NOMO-1 treated with dmso at 0.1 percent for 144 hours (cell line): ENCODE measurements at regions not wholly inside any gene's neighbourhood (a gene's known extent, or its start where the extent isn't known, plus 50 kb on each side); places are given as distances from the start of the nearest gene placed in this dataset.
"Not testable (repeated sequence)": the region's sequence is repeated elsewhere in the genome, so short reads cannot be mapped to it uniquely, and the experiment has no call there.

Source experiments
- DNase-seq: peaks from one replicate; lab custom pipeline; 2025; ENCODE audit not compliant: unreplicated experiment; lab: John Stamatoyannopoulos, UW

DNA sequence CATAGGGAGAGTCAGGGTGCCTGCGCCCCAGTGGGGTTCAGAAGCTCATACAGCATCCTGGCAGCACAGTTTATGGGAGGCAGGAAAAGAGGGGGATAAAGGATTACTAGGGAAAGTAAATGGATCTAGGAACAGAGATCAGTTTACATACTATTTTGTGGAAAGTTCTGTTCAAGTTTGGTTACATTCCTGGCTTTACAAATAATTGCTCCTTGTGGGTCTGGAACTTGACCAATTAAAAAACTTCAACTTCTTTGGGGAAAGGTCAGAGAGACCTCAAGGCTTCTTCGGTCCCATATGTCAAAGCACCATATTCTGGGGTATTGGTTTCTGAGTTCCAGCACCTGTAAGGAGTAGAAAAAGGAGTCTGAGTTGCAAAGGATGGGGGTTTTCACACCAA lies 64.1 kb downstream of the ZDHHC19 start:
- DNase-seq, result no peak

DNA sequence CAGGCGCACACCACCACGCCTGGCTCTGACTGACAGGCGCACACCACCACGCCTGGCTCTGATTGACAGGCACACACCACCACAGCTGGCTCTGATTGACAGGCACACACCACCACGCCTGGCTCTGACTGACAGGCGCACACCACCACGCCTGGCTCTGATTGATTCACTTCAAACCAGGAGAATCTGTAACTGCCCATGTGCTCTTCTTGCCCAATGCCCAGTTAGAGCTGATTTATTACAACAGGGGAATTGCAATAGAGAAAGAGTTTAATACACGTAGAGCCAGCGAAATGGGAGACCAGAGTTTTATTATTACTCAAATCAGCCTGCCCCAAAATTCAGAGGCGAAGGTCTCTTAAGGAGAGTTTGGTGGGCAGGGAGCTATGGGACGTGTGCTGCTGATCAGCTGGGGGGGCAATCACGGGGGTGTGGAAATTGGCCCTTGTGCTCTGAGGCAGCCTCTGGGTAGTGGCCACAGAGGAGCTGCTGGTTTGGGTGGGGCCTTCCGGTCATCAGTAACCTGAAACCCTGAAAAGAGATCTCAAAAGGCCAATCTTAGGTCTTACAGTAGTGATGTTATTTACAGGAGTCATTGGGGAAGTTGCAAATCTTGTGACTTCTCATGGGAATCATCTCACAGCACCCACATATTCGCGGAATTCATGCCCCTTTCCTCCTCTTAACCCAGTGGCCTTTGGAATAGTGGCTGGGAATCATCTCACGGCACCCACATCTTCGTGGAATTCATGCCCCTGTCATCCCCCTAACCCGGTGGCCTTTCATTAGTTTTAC lies 63.8 kb upstream of the TFRC start:
- no peak for DNase-seq

DNA sequence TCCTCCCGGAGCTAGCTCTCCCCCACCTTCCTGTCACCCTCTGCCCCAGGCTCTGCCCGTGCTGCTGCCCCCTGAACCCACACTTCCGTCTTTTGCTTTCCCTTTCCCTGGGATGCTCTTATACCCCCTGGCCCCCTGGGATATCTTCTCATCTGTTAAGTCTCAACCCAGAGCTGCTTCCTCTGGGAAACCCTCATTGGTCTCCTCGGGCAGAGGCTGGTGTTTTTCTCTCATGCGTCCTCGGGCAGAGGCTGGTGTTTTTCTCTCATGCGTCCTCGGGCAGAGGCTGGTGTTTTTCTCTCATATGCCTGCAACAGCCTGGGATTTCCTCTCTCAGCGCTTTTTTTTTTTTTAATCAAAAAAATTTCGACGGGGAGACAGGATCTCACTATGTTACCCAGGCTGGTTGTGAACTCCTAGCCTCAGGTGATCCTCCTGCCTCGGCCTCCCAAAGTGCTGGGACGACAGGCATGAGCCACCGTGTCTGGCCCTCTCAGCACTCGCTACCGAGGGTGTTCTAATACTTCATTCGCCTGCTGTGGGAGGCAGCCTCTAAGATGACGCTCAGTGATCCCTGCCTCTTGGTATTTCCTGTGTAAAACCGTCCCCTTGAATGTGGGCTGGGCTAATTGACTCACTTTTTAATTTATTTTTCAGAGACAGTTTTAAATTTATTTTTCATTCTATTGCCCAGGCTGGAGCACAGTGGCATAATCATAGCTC lies 62.7 kb upstream of the TFRC start:
- no peak for DNase-seq

DNA sequence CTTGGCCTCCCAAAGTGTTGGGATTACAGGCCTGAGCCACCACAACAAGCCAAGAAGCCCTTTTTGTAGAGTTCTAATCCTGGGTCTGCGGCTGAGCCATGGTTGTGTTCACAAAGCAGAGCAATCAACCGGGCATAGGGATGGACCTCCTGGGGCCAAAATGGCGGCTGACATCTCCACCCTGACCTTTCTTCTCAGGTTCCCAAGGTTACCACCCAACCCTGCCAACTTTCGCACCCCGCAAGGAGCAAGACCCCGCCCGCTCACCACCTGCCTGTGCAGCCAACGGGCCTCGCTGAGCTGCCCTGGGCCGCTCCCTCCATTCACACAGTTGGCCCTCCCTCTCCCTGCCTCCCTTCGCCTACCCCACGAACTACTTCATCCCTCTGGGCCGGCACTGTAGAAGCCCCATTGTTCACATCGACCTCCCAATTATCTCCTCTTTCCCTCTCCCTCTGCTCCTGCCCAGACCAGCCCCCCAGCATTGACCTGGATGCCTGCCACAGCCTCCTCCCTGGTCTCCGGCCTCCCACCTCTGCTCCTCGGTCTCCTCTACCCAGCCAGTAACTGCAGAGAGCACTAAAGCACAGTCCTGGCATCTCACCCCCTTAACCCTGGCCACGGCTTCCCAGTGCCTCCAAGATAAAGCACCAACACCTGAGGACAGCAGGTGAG lies 62.0 kb upstream of the TFRC start:
- DNase-seq, result no peak

DNA sequence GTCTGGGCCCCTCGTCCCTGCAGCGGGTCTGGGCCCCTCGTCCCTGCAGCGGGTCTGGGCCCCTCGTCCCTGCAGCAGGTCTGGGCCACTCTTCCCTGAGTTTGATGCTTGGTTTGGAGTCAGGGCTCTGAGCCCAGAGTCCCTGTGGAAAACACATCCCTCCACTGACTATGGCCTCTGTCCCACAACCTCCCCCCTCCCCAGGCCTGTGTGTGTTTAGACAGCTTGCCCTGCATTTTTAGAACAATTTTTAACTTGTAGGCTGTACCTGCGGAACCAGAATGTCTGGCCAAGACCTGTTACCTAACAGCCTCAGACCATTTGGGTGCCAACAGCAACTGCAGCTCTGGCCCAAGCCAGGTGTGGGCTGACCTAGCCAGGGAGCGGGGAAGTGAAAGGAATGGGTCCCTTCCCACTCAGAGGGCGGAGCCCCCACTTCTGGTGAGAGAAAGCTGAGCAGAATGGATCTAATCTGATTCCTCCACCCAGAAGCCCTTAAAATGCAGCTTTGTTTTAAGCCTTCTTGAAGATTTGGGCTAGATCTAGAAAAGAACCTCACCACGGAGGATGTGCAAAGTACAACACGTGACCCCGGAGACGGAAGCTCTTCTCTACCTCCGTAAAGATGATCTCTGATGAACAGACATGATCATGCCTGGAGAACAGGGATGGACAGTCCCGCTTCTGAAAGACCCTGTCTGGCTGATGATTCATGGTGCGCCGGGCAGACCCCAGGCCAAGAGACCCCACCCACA lies 60.5 kb upstream of the TFRC start:
- no peak for DNase-seq

DNA sequence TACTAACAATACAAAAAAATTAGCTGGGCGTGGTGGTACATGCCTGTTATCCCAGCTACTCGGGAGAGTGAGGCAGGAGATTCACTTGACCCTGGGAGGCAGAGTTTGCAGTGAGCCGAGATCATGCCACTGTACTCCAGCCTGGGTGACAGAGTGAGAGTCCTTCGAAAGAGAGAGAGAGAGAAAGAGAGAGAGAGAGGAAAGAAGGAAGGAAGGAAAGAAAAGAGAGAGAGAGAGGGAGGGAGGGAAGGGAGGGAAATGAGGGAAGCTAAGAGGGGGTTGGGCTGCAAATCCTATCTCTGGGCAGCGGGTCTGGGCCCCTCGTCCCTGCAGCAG lies 59.9 kb upstream of the TFRC start:
- no peak for DNase-seq

DNA sequence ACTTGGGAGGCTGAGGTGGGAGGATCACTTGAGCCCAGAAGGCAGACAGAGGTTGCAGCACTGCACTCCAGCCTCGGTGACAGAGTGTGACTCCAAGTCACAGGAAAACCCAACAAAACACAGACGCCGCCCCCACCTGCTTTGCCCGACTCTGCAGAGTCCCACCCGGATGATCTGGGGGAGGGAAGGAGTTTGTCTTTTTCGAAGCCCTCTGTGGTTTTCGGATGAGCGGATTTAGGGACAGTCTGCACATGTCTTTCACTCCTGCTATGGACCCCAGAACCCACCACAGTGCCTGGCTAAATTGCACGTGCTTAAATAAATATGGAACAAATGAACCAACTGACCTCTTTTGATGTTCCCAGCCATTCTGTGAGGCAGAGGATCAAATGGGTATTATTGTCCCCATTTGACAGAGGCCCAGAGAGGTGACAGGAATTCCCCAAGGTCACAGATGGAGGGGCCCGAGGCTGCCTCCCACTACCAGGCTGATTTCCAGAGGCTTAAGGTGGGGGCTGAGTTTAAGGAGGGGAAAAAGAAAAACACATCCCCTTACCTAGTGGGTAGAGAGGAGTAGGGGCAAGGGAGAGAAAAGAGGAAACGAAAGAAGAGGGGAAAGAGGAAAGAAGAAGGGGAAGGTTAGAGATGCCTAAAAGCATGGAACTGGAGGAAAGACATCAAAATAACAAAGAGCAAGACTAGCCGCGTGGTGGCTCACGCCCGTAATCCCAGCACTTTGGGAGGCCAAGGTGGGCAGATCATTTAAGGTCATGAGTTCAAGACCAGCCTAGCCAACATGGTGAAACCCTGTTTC lies 59.4 kb upstream of the TFRC start:
- peak; percentile 82 for DNase-seq

DNA sequence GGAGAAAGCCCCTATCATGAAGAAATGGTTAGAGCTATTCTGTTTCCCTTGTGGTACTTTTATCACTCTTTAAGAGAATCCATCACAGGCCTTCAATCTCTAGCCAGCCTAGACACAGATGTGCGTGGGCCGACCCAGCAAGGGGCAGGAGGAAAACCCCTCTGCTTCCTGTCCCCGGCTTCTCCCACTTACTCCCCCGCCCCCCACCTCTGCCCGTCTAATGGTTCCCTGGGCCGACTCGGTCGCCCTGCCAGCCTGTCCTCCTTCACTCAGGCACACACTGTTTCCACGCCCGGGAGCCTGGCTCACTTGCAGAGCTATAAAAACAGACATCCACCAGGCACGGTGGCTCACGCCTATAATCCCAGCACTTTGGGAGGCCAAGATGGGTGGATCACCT lies 58.3 kb upstream of the TFRC start:
- no peak for DNase-seq

DNA sequence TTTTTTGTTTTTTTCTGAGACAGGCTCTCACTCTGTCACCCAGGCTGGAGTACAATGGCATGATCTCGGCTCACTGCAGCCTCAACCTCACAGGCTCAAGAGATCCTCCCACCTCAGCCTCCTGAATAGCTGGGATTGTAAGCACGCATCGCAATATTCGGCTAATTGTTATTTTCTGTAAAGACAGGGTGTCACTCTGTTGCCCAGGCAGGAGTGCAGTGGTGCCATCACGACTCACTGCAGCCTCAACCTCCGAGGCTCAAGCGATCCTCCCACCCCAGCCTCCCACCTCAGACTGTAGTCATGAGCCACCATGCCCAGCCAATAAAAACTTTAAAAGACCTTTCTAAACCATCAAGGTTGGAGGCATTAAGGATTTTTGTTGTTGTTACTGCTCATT lies 57.4 kb upstream of the TFRC start:
- no peak for DNase-seq

DNA sequence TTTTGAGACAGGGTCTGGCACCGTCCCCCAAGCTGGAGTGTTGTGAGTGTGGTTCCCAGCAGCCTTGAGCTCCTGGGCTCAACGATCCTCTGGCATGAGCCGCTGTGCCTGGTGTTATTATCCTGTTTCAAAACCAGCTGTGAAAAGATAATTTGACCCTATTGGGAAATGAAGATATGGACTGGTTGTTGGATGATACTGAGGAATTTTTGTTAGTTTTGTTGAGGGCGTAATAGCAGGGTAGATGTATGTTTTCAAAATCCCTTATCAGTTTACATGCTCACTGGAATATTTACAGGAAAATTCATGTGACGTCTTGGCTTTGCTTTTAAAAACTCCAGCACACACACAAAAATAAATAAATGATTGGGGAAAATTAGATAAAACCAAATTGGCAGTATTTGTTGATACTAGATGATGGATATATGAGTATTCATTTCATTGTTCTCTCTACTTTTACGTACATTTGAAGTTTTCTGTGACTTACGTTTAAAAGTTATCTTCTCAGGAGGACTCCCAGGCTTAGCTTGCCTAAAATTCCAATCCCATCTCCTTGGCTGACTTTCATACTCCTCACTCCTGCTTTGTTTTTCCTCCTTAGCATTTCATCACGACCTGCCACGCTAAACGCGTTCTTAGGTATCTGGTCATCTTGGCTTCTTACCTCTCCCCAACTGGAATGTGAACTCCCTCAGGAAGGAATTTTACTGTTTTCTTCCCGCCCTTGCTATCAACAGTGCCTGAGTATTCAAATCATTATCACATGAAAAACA lies 56.8 kb upstream of the TFRC start:
- no peak for DNase-seq

DNA sequence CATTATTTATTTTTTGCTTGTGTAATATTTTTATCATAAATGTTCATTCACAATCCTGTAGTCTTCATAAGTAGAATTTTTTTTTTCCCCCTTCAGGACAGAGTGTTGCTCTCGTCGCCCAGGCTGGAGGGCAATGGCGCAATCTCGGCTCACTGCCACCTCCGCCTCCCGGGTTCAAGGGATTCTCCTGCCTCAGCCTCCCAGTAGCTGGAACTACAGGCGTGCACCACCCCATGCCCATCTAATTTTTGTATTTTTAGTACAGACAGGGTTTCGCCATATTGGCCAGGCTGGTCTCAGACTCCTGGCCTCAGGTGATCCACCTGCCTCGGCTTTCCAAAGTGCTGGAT lies 54.7 kb upstream of the TFRC start:
- DNase-seq, result not testable (repeated sequence)

DNA sequence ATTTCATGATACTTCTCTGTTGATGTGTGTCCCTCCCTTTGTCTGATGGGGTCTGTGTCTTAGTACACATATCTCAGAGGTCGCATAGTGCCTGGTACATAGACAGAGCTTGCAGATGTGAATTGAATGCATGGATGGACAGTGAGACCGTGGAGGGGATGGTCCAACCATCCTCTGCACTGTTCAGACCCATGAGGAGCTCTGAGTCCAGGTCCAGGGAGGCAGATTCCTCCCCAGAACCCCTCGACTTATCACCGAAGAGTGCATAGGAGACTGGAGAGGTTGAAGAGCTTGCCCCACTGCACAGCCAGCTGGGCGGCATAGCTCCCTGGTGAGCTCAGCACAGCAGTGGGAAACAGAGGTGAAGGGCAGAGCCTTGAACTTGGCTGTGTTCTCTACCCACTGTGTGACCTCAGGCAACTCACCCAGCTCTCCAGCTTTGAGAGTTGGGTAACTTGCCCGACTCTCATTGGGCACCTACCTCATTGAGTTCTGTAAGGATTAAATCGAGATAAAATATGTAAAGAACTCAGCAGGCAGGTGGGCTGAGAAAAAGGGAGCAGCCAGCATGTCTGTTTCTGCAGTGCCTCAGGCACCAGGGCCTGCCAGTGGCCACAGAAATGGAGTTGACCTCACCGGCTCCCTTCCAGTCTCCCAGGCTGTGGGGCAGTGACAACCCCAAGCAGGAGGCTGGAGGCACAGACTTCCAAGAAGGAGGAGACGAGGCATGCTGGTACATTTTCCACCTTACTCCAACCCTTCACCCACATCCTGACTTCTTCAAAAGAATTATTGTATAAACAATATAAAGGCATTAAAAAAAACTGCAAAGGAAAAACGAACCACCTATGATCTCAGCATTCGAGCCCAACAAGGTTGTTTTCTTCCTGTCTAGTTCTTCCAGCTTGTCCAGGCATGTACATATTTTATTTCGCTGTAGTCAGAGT lies 54.1 kb upstream of the TFRC start:
- no peak for DNase-seq

DNA sequence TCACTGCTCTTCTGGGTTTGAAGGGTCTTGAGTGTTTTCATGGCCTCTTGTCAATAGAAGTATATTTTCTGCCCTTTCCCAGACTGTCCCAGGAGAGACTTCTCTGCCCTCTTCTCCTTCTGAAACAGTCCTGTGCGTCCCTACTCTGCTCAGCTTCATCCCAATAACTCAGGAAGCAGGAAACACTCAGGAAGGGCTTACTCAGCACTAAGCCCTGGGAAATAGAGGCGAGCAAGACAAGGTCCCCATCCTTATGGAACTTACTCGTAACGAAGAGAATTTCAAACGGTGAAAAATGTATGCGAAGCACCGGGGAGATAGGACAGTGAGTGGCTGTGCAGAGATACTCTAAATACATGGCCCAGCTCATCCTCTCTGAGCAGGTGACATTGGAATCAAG lies 52.8 kb upstream of the TFRC start:
- DNase-seq, result no peak

DNA sequence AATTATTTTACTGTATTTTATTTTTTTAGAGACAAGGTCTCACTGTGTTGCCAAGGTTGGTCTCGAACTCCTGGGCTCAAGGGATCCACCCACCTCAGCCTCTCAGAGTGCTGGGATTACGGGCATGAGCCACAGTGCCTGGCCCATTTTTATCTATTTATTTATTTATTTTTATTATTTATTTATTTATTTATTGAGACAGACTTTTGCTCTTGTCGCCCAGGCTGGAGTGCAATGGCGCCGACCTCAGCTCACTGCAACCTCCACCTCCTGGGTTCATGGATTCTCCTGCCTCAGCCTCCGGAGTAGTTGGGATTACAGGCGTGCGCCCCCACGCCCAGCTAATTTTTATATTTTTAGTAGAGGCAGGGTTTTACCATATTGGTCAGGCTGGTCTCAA lies 52.0 kb upstream of the TFRC start:
- not testable (repeated sequence) for DNase-seq

DNA sequence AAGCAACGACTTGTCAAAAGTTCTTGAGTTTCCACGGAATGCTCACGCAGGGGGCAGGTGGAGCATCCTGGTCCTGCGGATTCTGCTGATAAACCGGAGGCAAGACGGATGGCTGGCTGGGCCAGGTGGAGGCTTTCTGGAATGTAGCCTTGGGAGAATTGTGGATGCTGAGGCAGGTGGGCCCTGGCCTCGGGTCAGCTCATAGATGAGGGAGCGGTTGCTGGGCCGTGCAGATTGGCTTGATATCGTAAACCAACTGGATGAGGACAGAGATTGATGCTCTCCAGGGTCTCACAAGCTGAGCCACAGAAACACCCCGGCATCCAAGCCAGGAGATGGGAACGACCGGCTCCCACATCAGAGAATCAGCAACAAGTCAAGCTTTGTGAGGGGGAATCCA lies 50.0 kb upstream of the TFRC start:
- no peak for DNase-seq
